ENCODE measurements at regions not wholly inside any gene's neighbourhood (a gene's known extent, or its start where the extent isn't known, plus 50 kb on each side); places are given as distances from the start of the nearest gene placed in this dataset.
"Not testable (repeated sequence)": the region's sequence is repeated elsewhere in the genome, so short reads cannot be mapped to it uniquely, and the experiment has no call there.

GRCh38 chr1:65034879-65035278 lies 68.5 kb upstream of the JAK1 start:
- H3F3A ChIP-seq (replicated peaks; ENCODE audit: insufficient read depth); H3K79me2 ChIP-seq (ENCODE audit: insufficient read depth); H3K4me2 ChIP-seq; H3K27me3 ChIP-seq (ENCODE audit: insufficient read depth); H3K9me3 ChIP-seq; POLR2A ChIA-PET; H3K9ac ChIP-seq; H2AFZ ChIP-seq (ENCODE audit: low read depth); H3K36me3 ChIP-seq (replicated peaks in 1 of 2; ENCODE audit: control insufficient read depth in 1 of 2, insufficient read depth in 2 of 2, low read length in 1 of 2); H3K4me1 ChIP-seq (ENCODE audit: control insufficient read depth in 1 of 2, insufficient read depth in 2 of 2, low read depth in 1 of 2, low read length in 1 of 2); H3K4me3 ChIP-seq (ENCODE audit: low read depth in 2 of 2, low read length in 1 of 2); CTCF ChIA-PET; DNase-seq; H3K27ac ChIP-seq (ENCODE audit: low read depth in 2 of 2, low read length in 1 of 2); H3K9me2 ChIP-seq; H4K20me1 ChIP-seq (ENCODE audit: insufficient read depth): not testable (repeated sequence)
- 90% methylated on average over 5 of the region's 5 CpGs for WGBS (ENCODE audit: low lambda C conversion rate)

GRCh38 chr1:65036570-65037051 lies 70.3 kb upstream of the JAK1 start:
- ChIA-PET CTCF (no interaction called here), POLR2A (interaction anchor here (1.2 kb wide), 1 partner anchor 9 kb away, joined by 3 read pairs; no protein-coding TSS in a partner anchor)
- no peak overlapping the region for H3K9ac ChIP-seq
- TF ChIP-seq RAD21 (IDR thresholded peaks at IDR 0.05; ENCODE audit: low read length), result no peak
- no peaks in the 10 kb centered on the region for H3F3A ChIP-seq (replicated peaks; ENCODE audit: insufficient read depth)
- H3K27me3 ChIP-seq (ENCODE audit: insufficient read depth), result no peaks in the 10 kb centered on the region
- H3K27ac ChIP-seq (ENCODE audit: low read depth in 2 of 2, low read length in 1 of 2), result no peak overlapping the region
- no peaks in the 10 kb centered on the region for H3K9me3 ChIP-seq
- no peaks in the 10 kb centered on the region for H3K9me2 ChIP-seq
- DNase-seq, result no peak
- H3K4me1 ChIP-seq (ENCODE audit: control insufficient read depth in 1 of 2, insufficient read depth in 2 of 2, low read depth in 1 of 2, low read length in 1 of 2), result no peaks in the 10 kb centered on the region
- H3K4me2 ChIP-seq, result no peak overlapping the region
- H3K36me3 ChIP-seq (replicated peaks in 1 of 2; ENCODE audit: control insufficient read depth in 1 of 2, insufficient read depth in 2 of 2, low read length in 1 of 2), result no peaks in the 10 kb centered on the region
- WGBS (ENCODE audit: low lambda C conversion rate), result 72% methylated on average over 1 of the region's 1 CpG
- no peak overlapping the region for H2AFZ ChIP-seq (ENCODE audit: low read depth)
- H3K4me3 ChIP-seq (ENCODE audit: low read depth in 2 of 2, low read length in 1 of 2), result no peak overlapping the region
- H3K79me2 ChIP-seq (ENCODE audit: insufficient read depth), result no peaks in the 10 kb centered on the region
- H4K20me1 ChIP-seq (ENCODE audit: insufficient read depth), result no peaks in the 10 kb centered on the region

- Histone ChIP-seq H3K4me2 (no peak overlapping the region), H3K4me1 (ENCODE audit: control insufficient read depth in 1 of 2, insufficient read depth in 2 of 2, low read depth in 1 of 2, low read length in 1 of 2) (no peaks in the 10 kb centered on the region), H3K79me2 (ENCODE audit: insufficient read depth) (no peaks in the 10 kb centered on the region), H2AFZ (ENCODE audit: low read depth) (no peak overlapping the region), H3K27me3 (ENCODE audit: insufficient read depth) (no peaks in the 10 kb centered on the region), H4K20me1 (ENCODE audit: insufficient read depth) (no peaks in the 10 kb centered on the region), H3K27ac (ENCODE audit: low read depth in 2 of 2, low read length in 1 of 2) (no peak overlapping the region), H3K4me3 (ENCODE audit: low read depth in 2 of 2, low read length in 1 of 2) (no peak overlapping the region), H3K36me3 (replicated peaks in 1 of 2; ENCODE audit: control insufficient read depth in 1 of 2, insufficient read depth in 2 of 2, low read length in 1 of 2) (no peaks in the 10 kb centered on the region), H3K9me3 (no peaks in the 10 kb centered on the region), H3F3A (replicated peaks; ENCODE audit: insufficient read depth) (no peaks in the 10 kb centered on the region), H3K9ac (no peak overlapping the region), H3K9me2 (no peaks in the 10 kb centered on the region)
- TF ChIP-seq MXI1 (IDR thresholded peaks at IDR 0.05; ENCODE audit: low read depth, low read length) (no peak), FOSL2 (IDR thresholded peaks at IDR 0.05; ENCODE audit: borderline replicate concordance, low read depth) (no peak), MAX (IDR thresholded peaks at IDR 0.05; ENCODE audit: low read depth) (no peak)
- DNase-seq, result no peak
- POLR2A ChIA-PET, result no interaction called here
- CTCF ChIA-PET, result no interaction called here
- WGBS (ENCODE audit: low lambda C conversion rate), result 100% methylated on average over 1 of the region's 1 CpG
These were observed 72.7 kb upstream of the JAK1 start for GRCh38 chr1:65039066-65039465.

- WGBS (ENCODE audit: low lambda C conversion rate), result 87% methylated on average over 2 of the region's 2 CpGs
- H3F3A ChIP-seq (replicated peaks; ENCODE audit: insufficient read depth), result no peaks in the 10 kb centered on the region
- no peaks in the 10 kb centered on the region for H3K79me2 ChIP-seq (ENCODE audit: insufficient read depth)
- no peaks in the 10 kb centered on the region for H3K27me3 ChIP-seq (ENCODE audit: insufficient read depth)
- no peaks in the 10 kb centered on the region for H3K9me3 ChIP-seq
- H3K4me2 ChIP-seq, result no peak overlapping the region
- no peaks in the 10 kb centered on the region for H3K36me3 ChIP-seq (replicated peaks in 1 of 2; ENCODE audit: control insufficient read depth in 1 of 2, insufficient read depth in 2 of 2, low read length in 1 of 2)
- no peak overlapping the region for H3K4me3 ChIP-seq (ENCODE audit: low read depth in 2 of 2, low read length in 1 of 2)
- no peak overlapping the region for H3K27ac ChIP-seq (ENCODE audit: low read depth in 2 of 2, low read length in 1 of 2)
- H3K9me2 ChIP-seq, result no peaks in the 10 kb centered on the region
- H3K9ac ChIP-seq, result no peak overlapping the region
- TF ChIP-seq MXI1 (IDR thresholded peaks at IDR 0.05; ENCODE audit: low read depth, low read length) (no peak), ELF1 (IDR thresholded peaks at IDR 0.05) (no peak), MAX (IDR thresholded peaks at IDR 0.05; ENCODE audit: low read depth) (no peak), USF2 (IDR thresholded peaks at IDR 0.05; ENCODE audit: borderline replicate concordance, low read depth, low read length) (no peak), FOSL2 (IDR thresholded peaks at IDR 0.05; ENCODE audit: borderline replicate concordance, low read depth) (no peak), YY1 (IDR thresholded peaks at IDR 0.05; ENCODE audit: low read depth) (no peak), FOXM1 (IDR thresholded peaks at IDR 0.05; ENCODE audit: low read depth) (no peak), CHD2 (IDR thresholded peaks at IDR 0.05; ENCODE audit: low read length, partially characterized antibody) (no peak), MEF2A (IDR thresholded peaks at IDR 0.05; ENCODE audit: borderline replicate concordance, low read depth) (no peak), RAD21 (IDR thresholded peaks at IDR 0.05; ENCODE audit: low read length) (no peak), EZH2phosphoT487 (IDR thresholded peaks at IDR 0.05; ENCODE audit: borderline replicate concordance, low read depth) (no peak)
- ChIA-PET POLR2A (no interaction called here), CTCF (no interaction called here)
- no peaks in the 10 kb centered on the region for H3K4me1 ChIP-seq (ENCODE audit: control insufficient read depth in 1 of 2, insufficient read depth in 2 of 2, low read depth in 1 of 2, low read length in 1 of 2)
- no peaks in the 10 kb centered on the region for H4K20me1 ChIP-seq (ENCODE audit: insufficient read depth)
- H2AFZ ChIP-seq (ENCODE audit: low read depth), result no peak overlapping the region
- DNase-seq, result no peak
These were observed 73.2 kb upstream of the JAK1 start for GRCh38 chr1:65039508-65039907.
